ACC112 (cell line): ENCODE measurements at regions not wholly inside any gene's neighbourhood (a gene's known extent, or its start where the extent isn't known, plus 50 kb on each side); places are given as distances from the start of the nearest gene placed in this dataset.
"Not testable (repeated sequence)": the region's sequence is repeated elsewhere in the genome, so short reads cannot be mapped to it uniquely, and the experiment has no call there.

ENCODE experiments used
- H2AFZ ChIP-seq: fragments of 200-600 bp; sonication (generic); one replicate; pipeline ENCODE4 v1.6.0; 2017; ENCODE audit warnings: antibody characterized with exemption, low read length; ENCODE audit not compliant: unreplicated experiment
- H3K27ac ChIP-seq: fragments of 200-600 bp; sonication (generic); 2 replicates; pipeline ENCODE4 v1.5.1; 2014; ENCODE audit warnings: low read depth, mild to moderate bottlenecking, antibody characterized with exemption, low read length, moderate library complexity
- H3K27me3 ChIP-seq: fragments of 200-600 bp; sonication (generic); 2 replicates; pipeline ENCODE4 v1.6.1; 2014; ENCODE audit warnings: mild to moderate bottlenecking, antibody characterized with exemption, low read length, moderate library complexity, mixed read lengths; ENCODE audit not compliant: insufficient read depth
- H3K36me3 ChIP-seq: fragments of 200-600 bp; sonication (generic); 2 replicates; pipeline ENCODE4 v1.6.1; 2016; ENCODE audit warnings: mild to moderate bottlenecking, antibody characterized with exemption, low read length, moderate library complexity, mixed read lengths; ENCODE audit not compliant: insufficient read depth
- H3K4me1 ChIP-seq: fragments of 200-600 bp; sonication (generic); one replicate; pipeline ENCODE4 v1.6.1; 2016; ENCODE audit warnings: low read length, mixed read lengths; ENCODE audit not compliant: insufficient read depth, unreplicated experiment, control insufficient read depth
- H3K4me3 ChIP-seq: fragments of 200-600 bp; sonication (generic); 2 replicates; pipeline ENCODE4 v1.5.1; 2014; ENCODE audit warnings: mild to moderate bottlenecking, low read depth, low read length
- H3K79me2 ChIP-seq: fragments of 200-600 bp; sonication (generic); one replicate; pipeline ENCODE4 v1.6.0; 2016; ENCODE audit warnings: low read length; ENCODE audit not compliant: control insufficient read depth, unreplicated experiment, insufficient read depth

- no peak overlapping the region for H3K27ac ChIP-seq
- H3K27me3 ChIP-seq: peaks cover 61% of the 10 kb centered on the region
- H3K4me3 ChIP-seq: no peak overlapping the region
- no peaks in the 10 kb centered on the region for H3K79me2 ChIP-seq
- no peaks in the 10 kb centered on the region for H3K4me1 ChIP-seq
- no peaks in the 10 kb centered on the region for H3K36me3 ChIP-seq
- H2AFZ ChIP-seq: no peak overlapping the region
Measured at GRCh38 chr2:216985658-216986141, 125.8 kb upstream of the TNP1 start.

GRCh38 chr2:216984937-216985336, 125.1 kb upstream of the TNP1 start:
- H3K27ac ChIP-seq: no peak overlapping the region
- H2AFZ ChIP-seq: no peak overlapping the region
- H3K79me2 ChIP-seq: no peaks in the 10 kb centered on the region
- peaks cover 54% of the 10 kb centered on the region for H3K27me3 ChIP-seq
- no peaks in the 10 kb centered on the region for H3K4me1 ChIP-seq
- no peaks in the 10 kb centered on the region for H3K36me3 ChIP-seq
- no peak overlapping the region for H3K4me3 ChIP-seq

GRCh38 chr2:216981951-216982350, 122.1 kb upstream of the TNP1 start:
- H3K4me3 ChIP-seq, H3K79me2 ChIP-seq, H2AFZ ChIP-seq, H3K27ac ChIP-seq, H3K4me1 ChIP-seq, H3K36me3 ChIP-seq: not testable (repeated sequence)
- H3K27me3 ChIP-seq: peaks cover 30% of the 10 kb centered on the region

- not testable (repeated sequence) for H3K27ac ChIP-seq, H3K36me3 ChIP-seq, H2AFZ ChIP-seq, H3K79me2 ChIP-seq, H3K4me1 ChIP-seq, H3K4me3 ChIP-seq
- H3K27me3 ChIP-seq: peaks cover 21% of the 10 kb centered on the region
Measured at GRCh38 chr2:216980510-216980909, 120.6 kb upstream of the TNP1 start.

- H3K36me3 ChIP-seq: no peaks in the 10 kb centered on the region
- no peaks in the 10 kb centered on the region for H3K79me2 ChIP-seq
- H3K4me1 ChIP-seq: no peaks in the 10 kb centered on the region
- H3K27me3 ChIP-seq: peaks cover 54% of the 10 kb centered on the region
- H3K27ac ChIP-seq: no peak overlapping the region
- H2AFZ ChIP-seq: no peak overlapping the region
- no peak overlapping the region for H3K4me3 ChIP-seq
Measured at GRCh38 chr2:216974321-216975302, 114.7 kb upstream of the TNP1 start.

- peaks cover 68% of the 10 kb centered on the region for H3K27me3 ChIP-seq
- no peak overlapping the region for H3K27ac ChIP-seq
- no peaks in the 10 kb centered on the region for H3K36me3 ChIP-seq
- no peak overlapping the region for H3K4me3 ChIP-seq
- H3K4me1 ChIP-seq: no peaks in the 10 kb centered on the region
- no peaks in the 10 kb centered on the region for H3K79me2 ChIP-seq
- no peak overlapping the region for H2AFZ ChIP-seq
Measured at GRCh38 chr2:216971593-216971992, 111.7 kb upstream of the TNP1 start.

GRCh38 chr2:216970359-216970915, 110.6 kb upstream of the TNP1 start:
- H3K27me3 ChIP-seq: peaks cover 65% of the 10 kb centered on the region

GRCh38 chr2:216967889-216968288, 108.0 kb upstream of the TNP1 start:
- H3K27ac ChIP-seq: no peak overlapping the region
- H3K4me1 ChIP-seq: no peaks in the 10 kb centered on the region
- H3K4me3 ChIP-seq: no peak overlapping the region
- peaks cover 45% of the 10 kb centered on the region for H3K27me3 ChIP-seq
- H3K36me3 ChIP-seq: no peaks in the 10 kb centered on the region
- H2AFZ ChIP-seq: no peak overlapping the region
- no peaks in the 10 kb centered on the region for H3K79me2 ChIP-seq

More at GRCh38 chr2:216970359-216970915, 110.6 kb upstream of the TNP1 start:
- no peaks in the 10 kb centered on the region for H3K4me1 ChIP-seq
- no peak overlapping the region for H3K4me3 ChIP-seq
- no peaks in the 10 kb centered on the region for H3K79me2 ChIP-seq
- no peaks in the 10 kb centered on the region for H3K36me3 ChIP-seq
- H3K27ac ChIP-seq: no peak overlapping the region
- no peak overlapping the region for H2AFZ ChIP-seq

- no peak overlapping the region for H3K27ac ChIP-seq
- H3K79me2 ChIP-seq: no peaks in the 10 kb centered on the region
- no peaks in the 10 kb centered on the region for H3K4me1 ChIP-seq
- peaks cover 17% of the 10 kb centered on the region for H3K27me3 ChIP-seq
- H3K36me3 ChIP-seq: no peaks in the 10 kb centered on the region
- H2AFZ ChIP-seq: no peak overlapping the region
- H3K4me3 ChIP-seq: no peak overlapping the region
Measured at GRCh38 chr2:216960671-216961268, 100.9 kb upstream of the TNP1 start.

GRCh38 chr2:216959433-216959832, 99.6 kb upstream of the TNP1 start:
- Histone ChIP-seq H3K27me3 (peaks cover 23% of the 10 kb centered on the region), H3K27ac (no peak overlapping the region), H2AFZ (no peak overlapping the region), H3K36me3 (no peaks in the 10 kb centered on the region), H3K79me2 (no peaks in the 10 kb centered on the region), H3K4me3 (no peak overlapping the region), H3K4me1 (no peaks in the 10 kb centered on the region)
